ENCODE measurements at regions not wholly inside any gene's neighbourhood (a gene's known extent, or its start where the extent isn't known, plus 50 kb on each side); places are given as distances from the start of the nearest gene placed in this dataset.

DNA sequence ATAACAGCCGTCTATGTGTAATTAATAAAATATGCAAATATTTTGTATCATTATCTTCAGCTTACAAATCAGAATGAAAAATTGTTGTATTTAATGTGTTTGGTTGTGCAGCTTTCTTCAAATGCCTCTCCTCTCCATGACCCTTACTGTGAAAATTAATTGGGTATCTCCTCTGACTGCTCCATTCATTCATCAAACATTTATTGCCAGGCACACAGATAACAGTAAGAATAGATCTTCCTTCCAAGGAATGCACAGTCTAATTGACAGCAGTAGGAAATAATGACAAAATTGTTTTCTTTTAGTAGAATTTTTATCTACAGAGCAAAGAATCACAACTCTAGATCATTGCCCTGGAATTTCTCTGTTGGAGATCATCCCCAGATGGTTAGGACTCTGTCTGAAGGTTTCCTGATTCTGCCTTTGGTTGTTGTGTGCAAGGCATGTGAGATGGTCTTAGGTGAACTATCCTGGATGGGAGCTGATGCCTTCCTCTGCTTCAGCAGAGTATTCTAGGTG, 395.0 kb upstream of the FAT1 start:
- intact Hi-C loops (cut with micrococcal nuclease) = no loop called here
- TF ChIP-seq EZH2 (IDR thresholded peaks at IDR 0.05; ENCODE audit: borderline replicate concordance, insufficient read depth, low read depth, low read length, poor library complexity, severe bottlenecking) = no peak
- no peak for TF ChIP-seq CTCF (IDR thresholded peaks at IDR 0.05)
- WGBS (ENCODE audit: insufficient coverage) = no CpG with 5 or more reads among the region's 1 CpG
- ATAC-seq (ENCODE audit: low read depth) = no peak
- Histone ChIP-seq H2AFZ (ENCODE audit: insufficient read depth, low read depth, low read length, poor library complexity, severe bottlenecking) (no peak overlapping the region), H3K79me2 (ENCODE audit: control insufficient read depth, insufficient read depth, low read length) (no peaks in the 10 kb centered on the region), H4K20me1 (ENCODE audit: control insufficient read depth, insufficient read depth, low read length, poor library complexity, severe bottlenecking) (no peaks in the 10 kb centered on the region), H3K9ac (ENCODE audit: low read length) (no peak overlapping the region), H3K4me2 (replicated peaks; ENCODE audit: low read depth, low read length, poor library complexity, severe bottlenecking) (no peak overlapping the region), H3K27ac (ENCODE audit: low read length in 2 of 2) (no peak overlapping the region), H3K9me3 (ENCODE audit: control extremely low read depth in 1 of 3, control insufficient read depth in 2 of 3, insufficient read depth in 1 of 3, low read length in 2 of 3) (peaks cover 0 to 3% (median 0%) of the 10 kb centered on the region in 3 donors), H3K27me3 (replicated peaks in 1 of 4; ENCODE audit: control extremely low read depth in 1 of 4, control insufficient read depth in 3 of 4, insufficient read depth in 4 of 4, low read length in 3 of 4) (no peaks in the 10 kb centered on the region), H3K4me3 (ENCODE audit: control extremely low read depth in 1 of 5, extremely low read depth in 1 of 5, insufficient read depth in 1 of 5, low read depth in 2 of 5, low read length in 4 of 5) (no peak overlapping the region), H3K4me1 (ENCODE audit: control insufficient read depth in 2 of 2, insufficient read depth in 2 of 2, low read length in 2 of 2) (no peaks in the 10 kb centered on the region), H3K36me3 (replicated peaks in 1 of 2; ENCODE audit: control extremely low read depth in 1 of 2, control insufficient read depth in 1 of 2, extremely low read depth in 1 of 2, insufficient read depth in 2 of 2, low read length in 1 of 2) (no peaks in the 10 kb centered on the region)
- H3K9me3 Mint-ChIP-seq (ENCODE audit: insufficient read depth) = no peaks in the 10 kb centered on the region
- no peaks in the 10 kb centered on the region for H3K27me3 Mint-ChIP-seq
- POLR2A ChIA-PET = no interaction called here
- H3K4me1 Mint-ChIP-seq = no peaks in the 10 kb centered on the region
- no peak overlapping the region for H3K4me3 Mint-ChIP-seq
- CTCF ChIA-PET = no interaction called here
- no peak overlapping the region for H3K27ac Mint-ChIP-seq
- no peak for DNase-seq

DNA sequence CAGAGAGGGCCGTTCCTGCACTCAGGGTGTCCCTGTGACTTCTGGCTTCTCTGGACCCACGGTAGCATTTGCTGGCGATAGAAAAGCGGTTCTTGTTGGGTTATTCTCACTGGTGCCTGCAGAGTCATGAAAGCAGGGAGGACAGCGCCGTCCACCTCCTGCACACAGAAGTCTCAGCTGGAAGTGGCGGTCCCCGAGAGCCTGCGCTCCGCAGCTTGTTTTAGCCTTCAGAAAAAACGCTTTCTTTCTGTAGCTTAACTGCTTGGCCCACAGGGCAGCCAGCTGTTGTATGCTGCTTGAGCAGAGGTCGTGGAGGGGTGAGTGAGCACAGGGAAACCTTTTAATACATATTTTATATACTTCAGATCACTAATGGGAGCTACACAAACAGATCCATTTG, 400.7 kb upstream of the FAT1 start:
- no peak for DNase-seq
- 96% methylated on average over 10 of the region's 12 CpGs for WGBS (ENCODE audit: insufficient coverage)
- H3K4me3 Mint-ChIP-seq = no peak overlapping the region

More for the DNA sequence above, 400.7 kb upstream of the FAT1 start:
- no peaks in the 10 kb centered on the region for H3K9me3 Mint-ChIP-seq (ENCODE audit: insufficient read depth)
- no peaks in the 10 kb centered on the region for H3K27me3 Mint-ChIP-seq
- no peaks in the 10 kb centered on the region for H3K79me2 ChIP-seq (ENCODE audit: control insufficient read depth, insufficient read depth, low read length)
- ChIA-PET CTCF (interaction anchor here (1.4 kb wide), 1 partner anchor 16 kb away, joined by 3 read pairs; no protein-coding TSS in a partner anchor), POLR2A (no interaction called here)
- no peaks in the 10 kb centered on the region for H3K4me1 Mint-ChIP-seq
- no peaks in the 10 kb centered on the region for H3K27me3 ChIP-seq (replicated peaks in 1 of 4; ENCODE audit: control extremely low read depth in 1 of 4, control insufficient read depth in 3 of 4, insufficient read depth in 4 of 4, low read length in 3 of 4)
- H3K9me3 ChIP-seq (ENCODE audit: control extremely low read depth in 1 of 3, control insufficient read depth in 2 of 3, insufficient read depth in 1 of 3, low read length in 2 of 3) = peaks cover 0 to 13% (median 2%) of the 10 kb centered on the region in 3 donors
- intact Hi-C loops (cut with micrococcal nuclease) = no loop called here
- no peak for ATAC-seq (ENCODE audit: low read depth)
- H4K20me1 ChIP-seq (ENCODE audit: control insufficient read depth, insufficient read depth, low read length, poor library complexity, severe bottlenecking) = no peaks in the 10 kb centered on the region
- no peak overlapping the region for H3K27ac Mint-ChIP-seq
- H3K4me2 ChIP-seq (replicated peaks; ENCODE audit: low read depth, low read length, poor library complexity, severe bottlenecking) = no peak overlapping the region
- H3K27ac ChIP-seq (ENCODE audit: low read length in 2 of 2) = no peak overlapping the region
- TF ChIP-seq EZH2 (IDR thresholded peaks at IDR 0.05; ENCODE audit: borderline replicate concordance, insufficient read depth, low read depth, low read length, poor library complexity, severe bottlenecking) (no peak), CTCF (IDR thresholded peaks at IDR 0.05) (no peak)
- H3K4me1 ChIP-seq (ENCODE audit: control insufficient read depth in 2 of 2, insufficient read depth in 2 of 2, low read length in 2 of 2) = no peaks in the 10 kb centered on the region
- no peak overlapping the region for H2AFZ ChIP-seq (ENCODE audit: insufficient read depth, low read depth, low read length, poor library complexity, severe bottlenecking)
- no peaks in the 10 kb centered on the region for H3K36me3 ChIP-seq (replicated peaks in 1 of 2; ENCODE audit: control extremely low read depth in 1 of 2, control insufficient read depth in 1 of 2, extremely low read depth in 1 of 2, insufficient read depth in 2 of 2, low read length in 1 of 2)
- no peak overlapping the region for H3K9ac ChIP-seq (ENCODE audit: low read length)
- no peak overlapping the region for H3K4me3 ChIP-seq (ENCODE audit: control extremely low read depth in 1 of 5, extremely low read depth in 1 of 5, insufficient read depth in 1 of 5, low read depth in 2 of 5, low read length in 4 of 5)

Data from B cell (primary cell).